ENCODE measurements at regions not wholly inside any gene's neighbourhood (a gene's known extent, or its start where the extent isn't known, plus 50 kb on each side); places are given as distances from the start of the nearest gene placed in this dataset.

DNA sequence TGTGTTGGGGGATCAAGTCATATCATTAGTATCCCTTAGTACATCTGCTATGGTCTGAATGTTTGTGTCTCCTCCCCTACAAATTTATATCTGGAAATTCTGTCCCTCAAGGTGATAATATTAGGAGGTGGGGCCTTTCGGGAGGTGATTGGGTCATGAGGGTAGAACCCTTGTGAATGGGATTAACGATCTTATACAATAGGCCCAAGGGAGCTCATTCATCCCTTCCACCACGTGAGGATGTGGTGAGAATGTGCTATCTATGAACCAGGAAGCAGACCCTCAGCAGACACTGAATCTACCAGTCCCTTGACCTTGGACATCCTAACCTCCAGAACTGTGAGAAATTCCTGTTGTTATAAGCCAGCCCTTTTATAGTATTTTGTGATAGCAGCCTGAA lies 110.7 kb downstream of the PTCSC3 start:
- Histone ChIP-seq H3K36me3 (ENCODE audit: control insufficient read depth, insufficient read depth, low read length) (no peaks in the 10 kb centered on the region), H3K4me1 (ENCODE audit: control insufficient read depth, insufficient read depth, low read length, poor library complexity, severe bottlenecking) (no peaks in the 10 kb centered on the region), H3K4me3 (ENCODE audit: insufficient read depth, low read depth, low read length, poor library complexity, severe bottlenecking) (no peak overlapping the region), H3K9me3 (ENCODE audit: control insufficient read depth, low read length) (no peaks in the 10 kb centered on the region), H3K27ac (ENCODE audit: insufficient read depth, low read length, poor library complexity, severe bottlenecking) (no peak overlapping the region), H3K27me3 (replicated peaks; ENCODE audit: control insufficient read depth, insufficient read depth, low read length, poor library complexity, severe bottlenecking) (no peaks in the 10 kb centered on the region)
- DNase-seq, result no peak

DNA sequence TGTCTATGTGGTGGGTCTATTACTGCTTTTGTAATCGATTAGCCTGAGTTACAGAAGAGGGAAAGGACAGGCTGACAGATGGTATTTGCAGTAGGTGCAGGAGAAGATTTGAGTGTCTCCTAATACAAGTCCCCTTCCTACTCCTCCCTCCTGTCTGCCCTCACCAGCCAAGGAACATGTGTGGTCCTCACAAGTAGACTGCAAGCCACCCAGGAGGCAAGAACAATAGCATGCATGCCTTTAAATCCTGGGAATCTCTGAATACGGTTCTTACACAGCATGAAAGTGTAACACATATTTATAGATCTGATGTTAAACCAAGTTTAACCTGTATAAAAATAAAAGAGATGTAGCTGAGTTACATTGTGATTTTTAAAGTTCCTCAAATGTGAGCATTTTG lies 117.0 kb downstream of the PTCSC3 start:
- Histone ChIP-seq H3K36me3 (ENCODE audit: control insufficient read depth, insufficient read depth, low read length) (no peaks in the 10 kb centered on the region), H3K4me3 (ENCODE audit: insufficient read depth, low read depth, low read length, poor library complexity, severe bottlenecking) (no peak overlapping the region), H3K4me1 (ENCODE audit: control insufficient read depth, insufficient read depth, low read length, poor library complexity, severe bottlenecking) (no peaks in the 10 kb centered on the region), H3K27me3 (replicated peaks; ENCODE audit: control insufficient read depth, insufficient read depth, low read length, poor library complexity, severe bottlenecking) (no peaks in the 10 kb centered on the region), H3K9me3 (ENCODE audit: control insufficient read depth, low read length) (no peaks in the 10 kb centered on the region), H3K27ac (ENCODE audit: insufficient read depth, low read length, poor library complexity, severe bottlenecking) (no peak overlapping the region)
- no peak for DNase-seq

DNA sequence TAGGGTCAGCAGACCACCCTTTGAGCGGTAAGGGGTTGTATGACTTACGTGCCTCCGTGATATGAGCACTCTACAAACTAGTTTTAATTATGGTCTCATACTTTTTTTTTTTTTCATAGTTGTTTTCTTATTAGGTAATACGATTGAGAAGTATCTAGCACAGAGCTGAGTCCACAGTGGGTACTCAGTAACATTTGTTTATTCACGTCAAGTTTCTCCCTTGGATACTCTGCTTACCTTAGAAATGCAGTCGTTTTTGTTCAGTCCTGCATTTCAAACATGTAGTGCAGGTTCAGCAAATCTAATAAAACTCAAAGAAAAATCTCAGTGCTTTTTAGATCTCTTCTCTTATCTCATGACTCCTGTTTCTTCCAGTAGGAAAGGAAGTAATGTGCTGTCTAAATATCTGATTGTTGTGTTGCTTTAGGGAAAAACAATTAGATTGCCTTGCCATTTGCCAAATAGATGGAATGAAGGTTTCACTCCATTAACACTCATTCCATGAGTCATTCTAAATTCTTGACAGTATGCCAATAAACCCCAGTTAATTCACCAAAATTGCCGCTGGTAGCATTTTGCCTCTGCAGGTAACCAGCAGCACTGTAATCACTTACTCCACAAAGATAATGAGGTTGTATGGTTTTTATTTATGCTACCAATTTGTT lies 118.9 kb downstream of the PTCSC3 start:
- no peak overlapping the region for H3K27ac ChIP-seq (ENCODE audit: insufficient read depth, low read length, poor library complexity, severe bottlenecking)
- no peaks in the 10 kb centered on the region for H3K27me3 ChIP-seq (replicated peaks; ENCODE audit: control insufficient read depth, insufficient read depth, low read length, poor library complexity, severe bottlenecking)
- H3K9me3 ChIP-seq (ENCODE audit: control insufficient read depth, low read length), result no peaks in the 10 kb centered on the region
- DNase-seq, result no peak
- H3K4me3 ChIP-seq (ENCODE audit: insufficient read depth, low read depth, low read length, poor library complexity, severe bottlenecking), result no peak overlapping the region
- no peaks in the 10 kb centered on the region for H3K4me1 ChIP-seq (ENCODE audit: control insufficient read depth, insufficient read depth, low read length, poor library complexity, severe bottlenecking)
- no peaks in the 10 kb centered on the region for H3K36me3 ChIP-seq (ENCODE audit: control insufficient read depth, insufficient read depth, low read length)

DNA sequence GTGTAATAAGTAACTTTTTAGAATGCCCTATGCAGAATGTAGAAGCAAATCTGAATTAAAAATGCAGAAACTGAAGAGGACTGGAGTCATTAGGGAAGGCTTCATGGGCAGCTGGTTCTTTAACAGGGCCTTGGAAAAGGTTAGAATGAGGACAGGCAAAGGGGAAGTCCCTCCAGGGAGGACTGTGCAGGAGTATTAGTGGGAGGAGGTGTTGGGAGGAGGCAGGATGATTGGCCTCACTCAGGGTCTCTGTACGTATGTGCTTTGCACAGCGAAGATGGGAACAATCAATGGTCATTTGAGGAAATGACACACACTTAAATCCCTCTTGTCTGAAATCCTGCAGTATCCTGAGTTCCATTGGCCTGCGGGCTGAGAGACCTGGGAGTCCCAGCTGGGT lies 119.7 kb downstream of the PTCSC3 start:
- DNase-seq, result no peak
- no peaks in the 10 kb centered on the region for H3K4me1 ChIP-seq (ENCODE audit: control insufficient read depth, insufficient read depth, low read length, poor library complexity, severe bottlenecking)
- H3K4me3 ChIP-seq (ENCODE audit: insufficient read depth, low read depth, low read length, poor library complexity, severe bottlenecking), result no peak overlapping the region
- H3K27me3 ChIP-seq (replicated peaks; ENCODE audit: control insufficient read depth, insufficient read depth, low read length, poor library complexity, severe bottlenecking), result no peaks in the 10 kb centered on the region
- H3K36me3 ChIP-seq (ENCODE audit: control insufficient read depth, insufficient read depth, low read length), result no peaks in the 10 kb centered on the region
- no peak overlapping the region for H3K27ac ChIP-seq (ENCODE audit: insufficient read depth, low read length, poor library complexity, severe bottlenecking)
- no peaks in the 10 kb centered on the region for H3K9me3 ChIP-seq (ENCODE audit: control insufficient read depth, low read length)

DNA sequence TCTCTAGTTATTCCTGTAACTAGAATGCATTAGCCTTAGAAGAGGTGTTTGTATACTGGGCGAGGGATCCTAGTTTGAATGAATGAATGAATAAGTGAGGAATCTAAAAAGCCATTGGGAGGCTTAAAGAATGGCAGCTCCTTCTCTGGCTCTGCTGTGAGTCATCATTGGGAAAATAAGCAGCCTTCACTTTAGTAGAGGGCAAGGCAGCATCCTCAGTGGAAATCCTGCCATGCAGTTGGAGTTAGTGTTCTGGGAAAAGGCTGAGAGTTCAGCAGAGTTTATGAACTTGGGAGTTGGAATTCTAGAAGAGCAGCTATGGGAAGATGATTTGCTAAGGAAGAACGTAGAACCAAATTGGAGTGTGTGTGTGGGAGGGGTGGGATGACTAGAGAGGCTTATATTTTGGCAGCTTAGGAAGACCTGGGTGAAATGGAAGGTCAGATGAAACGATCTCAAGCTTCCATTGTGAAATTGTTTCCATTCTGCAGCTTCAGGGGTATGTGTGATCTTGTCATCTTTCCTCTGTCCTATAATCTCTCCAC lies 120.8 kb downstream of the PTCSC3 start:
- no peak overlapping the region for H3K27ac ChIP-seq (ENCODE audit: insufficient read depth, low read length, poor library complexity, severe bottlenecking)
- H3K9me3 ChIP-seq (ENCODE audit: control insufficient read depth, low read length), result no peaks in the 10 kb centered on the region
- no peaks in the 10 kb centered on the region for H3K27me3 ChIP-seq (replicated peaks; ENCODE audit: control insufficient read depth, insufficient read depth, low read length, poor library complexity, severe bottlenecking)
- no peaks in the 10 kb centered on the region for H3K4me1 ChIP-seq (ENCODE audit: control insufficient read depth, insufficient read depth, low read length, poor library complexity, severe bottlenecking)
- no peak overlapping the region for H3K4me3 ChIP-seq (ENCODE audit: insufficient read depth, low read depth, low read length, poor library complexity, severe bottlenecking)
- DNase-seq, result no peak
- H3K36me3 ChIP-seq (ENCODE audit: control insufficient read depth, insufficient read depth, low read length), result no peaks in the 10 kb centered on the region

DNA sequence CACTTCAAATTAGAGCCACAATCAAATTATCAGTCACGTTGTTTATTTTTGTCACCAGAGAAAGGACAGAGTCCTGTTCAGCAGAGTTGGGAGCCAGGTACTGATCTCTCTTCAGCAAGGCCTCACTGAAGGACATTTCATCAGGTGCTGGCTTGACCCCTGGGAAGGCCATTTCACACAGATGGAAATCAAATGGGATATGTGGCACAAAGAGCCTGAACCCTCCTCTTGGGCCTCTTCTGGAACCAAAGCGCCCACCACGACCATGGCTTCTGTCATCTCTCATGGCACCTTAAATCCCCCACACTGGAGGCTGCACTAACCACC lies 121.5 kb downstream of the PTCSC3 start:
- Histone ChIP-seq H3K36me3 (ENCODE audit: control insufficient read depth, insufficient read depth, low read length) (no peaks in the 10 kb centered on the region), H3K27ac (ENCODE audit: insufficient read depth, low read length, poor library complexity, severe bottlenecking) (no peak overlapping the region), H3K4me3 (ENCODE audit: insufficient read depth, low read depth, low read length, poor library complexity, severe bottlenecking) (no peak overlapping the region), H3K27me3 (replicated peaks; ENCODE audit: control insufficient read depth, insufficient read depth, low read length, poor library complexity, severe bottlenecking) (no peaks in the 10 kb centered on the region), H3K9me3 (ENCODE audit: control insufficient read depth, low read length) (no peaks in the 10 kb centered on the region), H3K4me1 (ENCODE audit: control insufficient read depth, insufficient read depth, low read length, poor library complexity, severe bottlenecking) (no peaks in the 10 kb centered on the region)
- DNase-seq, result no peak

DNA sequence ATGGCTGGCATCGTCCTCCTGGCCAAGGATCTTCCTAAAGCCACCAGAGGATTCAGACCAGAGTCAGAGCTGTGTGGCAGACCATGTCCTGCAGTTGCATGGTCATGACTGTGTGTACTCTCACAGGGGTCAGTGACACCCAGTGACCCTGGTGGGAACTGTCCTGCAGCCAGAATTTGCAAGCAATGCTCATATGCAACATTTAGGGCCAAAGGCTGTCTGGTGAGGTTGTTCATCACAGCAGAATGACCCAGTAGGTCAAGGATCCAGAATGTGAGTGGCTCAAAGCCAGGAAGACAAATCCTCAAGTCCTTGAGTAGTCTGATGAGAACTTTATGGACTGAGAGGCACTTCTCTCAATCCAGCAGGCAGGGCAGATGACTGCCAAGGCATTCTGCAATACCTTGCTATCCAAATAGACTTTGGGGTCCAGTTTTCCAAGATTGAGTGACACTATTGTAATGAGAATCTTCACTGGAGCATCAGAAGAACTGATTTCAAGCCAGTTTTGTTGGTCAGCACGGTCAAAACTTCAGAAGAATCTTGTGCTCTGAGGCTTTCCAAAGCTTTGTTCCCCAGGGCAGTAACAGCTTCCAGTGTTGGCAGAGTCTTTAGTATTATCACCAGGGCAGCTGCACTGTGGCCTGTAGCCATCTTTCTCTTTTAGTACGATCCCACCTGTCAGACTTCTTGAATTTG lies 122.0 kb downstream of the PTCSC3 start:
- H3K27me3 ChIP-seq (replicated peaks; ENCODE audit: control insufficient read depth, insufficient read depth, low read length, poor library complexity, severe bottlenecking), result no peaks in the 10 kb centered on the region
- no peak overlapping the region for H3K4me3 ChIP-seq (ENCODE audit: insufficient read depth, low read depth, low read length, poor library complexity, severe bottlenecking)
- H3K27ac ChIP-seq (ENCODE audit: insufficient read depth, low read length, poor library complexity, severe bottlenecking), result no peak overlapping the region
- H3K36me3 ChIP-seq (ENCODE audit: control insufficient read depth, insufficient read depth, low read length), result no peaks in the 10 kb centered on the region
- DNase-seq, result no peak
- H3K4me1 ChIP-seq (ENCODE audit: control insufficient read depth, insufficient read depth, low read length, poor library complexity, severe bottlenecking), result no peaks in the 10 kb centered on the region
- H3K9me3 ChIP-seq (ENCODE audit: control insufficient read depth, low read length), result no peaks in the 10 kb centered on the region

DNA sequence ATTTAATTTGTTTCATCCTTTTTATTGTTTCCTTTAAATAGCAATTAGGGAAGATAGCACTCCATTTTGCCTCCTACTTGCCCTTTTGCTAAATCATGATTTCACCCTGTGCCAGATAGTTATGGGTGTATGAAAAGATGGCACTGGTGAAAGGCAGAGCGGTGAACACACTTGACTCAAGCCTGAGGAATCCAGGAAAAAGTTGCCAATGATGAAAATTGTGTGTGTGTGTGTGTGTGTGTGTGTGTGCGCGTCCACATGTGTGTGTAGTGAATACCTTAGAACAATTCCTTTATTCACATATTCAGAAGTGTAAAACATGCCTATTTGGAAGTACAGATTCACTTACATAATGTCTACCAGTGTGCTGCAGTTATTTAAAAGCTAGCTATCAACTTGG lies 123.8 kb downstream of the PTCSC3 start:
- Histone ChIP-seq H3K4me3 (ENCODE audit: insufficient read depth, low read depth, low read length, poor library complexity, severe bottlenecking) (no peak overlapping the region), H3K9me3 (ENCODE audit: control insufficient read depth, low read length) (no peaks in the 10 kb centered on the region), H3K27me3 (replicated peaks; ENCODE audit: control insufficient read depth, insufficient read depth, low read length, poor library complexity, severe bottlenecking) (no peaks in the 10 kb centered on the region), H3K27ac (ENCODE audit: insufficient read depth, low read length, poor library complexity, severe bottlenecking) (no peak overlapping the region), H3K36me3 (ENCODE audit: control insufficient read depth, insufficient read depth, low read length) (no peaks in the 10 kb centered on the region), H3K4me1 (ENCODE audit: control insufficient read depth, insufficient read depth, low read length, poor library complexity, severe bottlenecking) (no peaks in the 10 kb centered on the region)
- DNase-seq, result no peak

DNA sequence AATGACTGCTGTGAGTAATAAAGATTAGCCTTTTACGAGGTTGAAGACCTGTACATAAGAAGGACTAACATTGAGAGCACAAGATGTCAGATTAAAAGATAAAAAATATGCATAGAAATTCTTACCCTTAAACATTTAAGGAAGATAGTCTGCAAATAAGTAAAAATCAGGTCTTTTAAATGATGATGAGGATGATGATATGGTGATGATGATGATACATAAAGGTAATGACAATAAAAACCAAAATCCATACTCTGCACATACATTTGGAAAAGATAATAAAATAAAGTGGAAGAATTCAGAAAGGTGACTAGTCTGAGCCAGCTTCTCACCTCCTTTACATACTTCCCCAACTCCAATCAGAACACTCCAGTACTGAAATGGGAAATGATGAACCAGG lies 124.5 kb downstream of the PTCSC3 start:
- no peaks in the 10 kb centered on the region for H3K27me3 ChIP-seq (replicated peaks; ENCODE audit: control insufficient read depth, insufficient read depth, low read length, poor library complexity, severe bottlenecking)
- H3K4me1 ChIP-seq (ENCODE audit: control insufficient read depth, insufficient read depth, low read length, poor library complexity, severe bottlenecking), result no peaks in the 10 kb centered on the region
- no peak overlapping the region for H3K27ac ChIP-seq (ENCODE audit: insufficient read depth, low read length, poor library complexity, severe bottlenecking)
- H3K9me3 ChIP-seq (ENCODE audit: control insufficient read depth, low read length), result no peaks in the 10 kb centered on the region
- no peak for DNase-seq
- H3K4me3 ChIP-seq (ENCODE audit: insufficient read depth, low read depth, low read length, poor library complexity, severe bottlenecking), result no peak overlapping the region
- H3K36me3 ChIP-seq (ENCODE audit: control insufficient read depth, insufficient read depth, low read length), result no peaks in the 10 kb centered on the region

DNA sequence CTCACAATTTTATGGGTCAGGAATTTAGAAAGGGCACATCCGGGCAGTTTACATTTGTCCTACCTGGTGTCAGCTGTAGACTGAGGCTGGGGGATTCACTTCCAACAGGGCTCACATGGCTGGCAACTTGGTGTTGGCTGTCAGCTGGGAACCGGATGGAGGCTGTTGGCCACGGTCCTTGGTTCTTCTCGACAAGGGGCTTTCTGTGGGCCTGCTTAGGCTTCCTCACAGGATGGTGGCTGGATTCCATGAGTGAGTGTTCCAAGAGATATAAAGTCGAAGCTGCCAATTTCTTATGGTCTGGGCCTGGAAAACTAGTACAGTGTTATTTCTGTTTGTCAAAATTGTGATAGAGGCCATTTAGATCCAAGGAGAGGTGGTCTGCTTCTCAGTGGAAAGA lies 127.9 kb downstream of the PTCSC3 start:
- Histone ChIP-seq H3K36me3 (ENCODE audit: control insufficient read depth, insufficient read depth, low read length) (no peaks in the 10 kb centered on the region), H3K4me3 (ENCODE audit: insufficient read depth, low read depth, low read length, poor library complexity, severe bottlenecking) (no peak overlapping the region), H3K4me1 (ENCODE audit: control insufficient read depth, insufficient read depth, low read length, poor library complexity, severe bottlenecking) (no peaks in the 10 kb centered on the region), H3K27ac (ENCODE audit: insufficient read depth, low read length, poor library complexity, severe bottlenecking) (no peak overlapping the region), H3K27me3 (replicated peaks; ENCODE audit: control insufficient read depth, insufficient read depth, low read length, poor library complexity, severe bottlenecking) (no peaks in the 10 kb centered on the region), H3K9me3 (ENCODE audit: control insufficient read depth, low read length) (no peaks in the 10 kb centered on the region)
- no peak for DNase-seq

Measured in effector memory CD4-positive, alpha-beta T cell (primary cell).